ENCODE measurements at regions not wholly inside any gene's neighbourhood (a gene's known extent, or its start where the extent isn't known, plus 50 kb on each side); places are given as distances from the start of the nearest gene placed in this dataset.

DNA sequence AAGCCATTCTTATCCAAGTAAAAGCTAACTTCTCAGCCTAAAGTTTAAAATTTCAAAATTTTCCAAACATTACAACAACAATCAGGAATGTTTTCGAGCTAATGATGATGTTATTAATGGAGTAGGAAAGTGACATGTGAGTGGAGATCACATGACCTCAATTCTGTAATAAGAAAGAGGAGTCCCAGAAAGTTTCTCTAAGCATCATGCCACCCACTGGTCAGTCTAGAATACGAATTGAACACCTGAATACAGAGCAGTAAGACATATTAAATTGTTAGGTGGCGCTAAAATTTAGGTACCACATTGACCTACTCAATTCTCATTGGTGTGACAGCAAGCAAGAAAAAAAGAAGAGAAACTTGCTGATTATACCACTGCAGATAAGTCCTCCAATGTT is 163.9 kb downstream of the DCLK3 start:
- no peak for ATAC-seq
- no peak for TF ChIP-seq ZNF70 (CRISPR knock-in tag; IDR thresholded peaks at IDR 0.05)
- no peak for TF ChIP-seq TSHZ2 (CRISPR knock-in tag; IDR thresholded peaks at IDR 0.05)

All from SK-N-SH treated with all-trans-retinoic acid at 6 μM for 48 hours (cell line).